ENCODE measurements at regions not wholly inside any gene's neighbourhood (a gene's known extent, or its start where the extent isn't known, plus 50 kb on each side); places are given as distances from the start of the nearest gene placed in this dataset.

DNA sequence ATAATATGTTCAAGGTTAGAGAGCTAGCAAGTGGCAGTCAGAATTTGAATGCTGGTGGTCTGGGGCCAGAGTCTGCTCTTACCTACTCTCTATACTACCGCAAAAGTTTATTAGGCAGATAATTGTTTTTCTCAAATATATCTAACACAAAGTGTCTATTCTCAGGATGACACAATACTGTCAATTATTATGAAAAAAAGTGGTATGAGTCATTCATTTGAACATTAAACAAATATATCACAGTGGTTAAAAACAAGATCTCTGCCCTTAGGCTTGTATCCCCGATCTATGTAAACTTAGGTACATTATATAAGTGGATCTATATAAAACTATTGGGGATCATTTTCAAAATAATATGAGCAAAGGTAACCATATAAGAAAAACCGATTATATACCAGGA lies 354.9 kb downstream of the CETN3 start:
- DNase-seq (no peak), ATAC-seq (ENCODE audit: insufficient read depth, low FRiP score) (no peak)
- H3K4me3 ChIP-seq = no peak overlapping the region

DNA sequence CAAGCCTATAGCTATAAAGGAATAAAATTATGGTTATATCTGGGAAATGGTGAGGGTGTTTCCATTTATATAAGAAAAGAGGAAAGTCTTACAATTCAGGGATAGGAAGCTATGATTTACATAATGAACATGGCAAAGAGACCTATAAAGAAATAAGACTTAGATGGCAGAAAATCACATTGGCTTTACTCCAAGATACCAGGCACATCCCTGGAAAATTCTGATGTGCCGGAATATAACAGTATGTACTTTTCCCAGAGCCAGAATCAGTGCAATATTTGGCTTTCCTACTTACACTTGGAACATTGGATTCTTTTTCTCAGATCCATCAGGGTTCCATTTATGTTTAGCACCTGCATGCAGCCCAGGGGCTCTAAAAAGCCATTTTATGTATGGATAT lies 357.8 kb downstream of the CETN3 start:
- H3K4me1 ChIP-seq (ENCODE audit: control insufficient read depth in 5 of 5, insufficient read depth in 5 of 5, low read length in 5 of 5) = no peaks in the 10 kb centered on the region
- ATAC-seq (ENCODE audit: insufficient read depth, low FRiP score) = no peak
- DNase-seq = no peak
- 81 to 97% methylated on average over 1 of the region's 1 CpG for WGBS, 2 donors
- no peak for TF ChIP-seq CTCF (IDR thresholded peaks at IDR 0.05; ENCODE audit: control extremely low read depth, extremely low read depth)
- H3K36me3 ChIP-seq (ENCODE audit: control insufficient read depth in 4 of 4, insufficient read depth in 4 of 4, low read length in 4 of 4) = no peaks in the 10 kb centered on the region
- H3K4me3 ChIP-seq = no peak overlapping the region
- no peaks in the 10 kb centered on the region for H3K9me3 ChIP-seq (ENCODE audit: control insufficient read depth in 4 of 4, insufficient read depth in 3 of 4, low read length in 3 of 4)
- H3K27ac ChIP-seq (ENCODE audit: low read depth in 1 of 2, low read length in 1 of 2) = no peak overlapping the region
- no peak overlapping the region for H3K9ac ChIP-seq (ENCODE audit: insufficient read depth in 1 of 2, low read length in 2 of 2)
- H3K27me3 ChIP-seq (ENCODE audit: control insufficient read depth in 3 of 3, insufficient read depth in 3 of 3, low read length in 2 of 3) = no peaks in the 10 kb centered on the region

More for the DNA sequence above, 354.9 kb downstream of the CETN3 start:
- Histone ChIP-seq H3K4me1 (ENCODE audit: control insufficient read depth in 5 of 5, insufficient read depth in 5 of 5, low read length in 5 of 5) (no peaks in the 10 kb centered on the region), H3K27me3 (ENCODE audit: control insufficient read depth in 3 of 3, insufficient read depth in 3 of 3, low read length in 2 of 3) (no peaks in the 10 kb centered on the region), H3K36me3 (ENCODE audit: control insufficient read depth in 4 of 4, insufficient read depth in 4 of 4, low read length in 4 of 4) (no peaks in the 10 kb centered on the region), H3K9me3 (ENCODE audit: control insufficient read depth in 4 of 4, insufficient read depth in 3 of 4, low read length in 3 of 4) (no peaks in the 10 kb centered on the region), H3K27ac (ENCODE audit: low read depth in 1 of 2, low read length in 1 of 2) (no peak overlapping the region), H3K9ac (ENCODE audit: insufficient read depth in 1 of 2, low read length in 2 of 2) (no peak overlapping the region)
- WGBS, 2 donors = 82 to 87% methylated on average over 3 of the region's 3 CpGs
- no peak for TF ChIP-seq CTCF (IDR thresholded peaks at IDR 0.05; ENCODE audit: control extremely low read depth, extremely low read depth)

DNA sequence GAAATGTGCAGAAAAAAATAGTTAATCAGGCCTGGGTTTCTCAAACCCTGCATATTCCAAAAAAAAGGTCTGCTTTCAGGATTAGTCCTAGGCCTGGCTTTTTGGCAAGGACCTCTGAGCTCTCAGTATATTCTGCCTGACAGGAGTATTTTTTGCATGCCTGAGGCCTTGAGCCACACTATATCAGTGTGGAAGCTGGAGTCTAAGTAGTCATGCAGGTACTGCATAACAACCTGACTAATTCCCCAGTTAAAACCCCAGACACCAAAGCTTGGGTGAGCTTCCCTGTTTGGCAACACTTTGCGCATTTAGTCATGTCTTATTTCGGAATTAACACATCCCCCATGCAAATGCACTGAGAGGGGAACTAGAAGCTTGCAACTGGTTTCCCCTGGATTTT lies 359.5 kb downstream of the CETN3 start:
- no peak for ATAC-seq (ENCODE audit: insufficient read depth, low FRiP score)
- WGBS, 2 donors = 85 to 94% methylated on average over 2 of the region's 2 CpGs

More for the DNA sequence above, 359.5 kb downstream of the CETN3 start:
- H3K4me3 ChIP-seq = no peak overlapping the region
- no peaks in the 10 kb centered on the region for H3K27me3 ChIP-seq (ENCODE audit: control insufficient read depth in 3 of 3, insufficient read depth in 3 of 3, low read length in 2 of 3)
- no peak for TF ChIP-seq CTCF (IDR thresholded peaks at IDR 0.05; ENCODE audit: control extremely low read depth, extremely low read depth)
- DNase-seq = no peak
- H3K9me3 ChIP-seq (ENCODE audit: control insufficient read depth in 4 of 4, insufficient read depth in 3 of 4, low read length in 3 of 4) = peaks cover 0 to 3% (median 1%) of the 10 kb centered on the region in 4 donors
- no peaks in the 10 kb centered on the region for H3K36me3 ChIP-seq (ENCODE audit: control insufficient read depth in 4 of 4, insufficient read depth in 4 of 4, low read length in 4 of 4)
- no peak overlapping the region for H3K9ac ChIP-seq (ENCODE audit: insufficient read depth in 1 of 2, low read length in 2 of 2)
- no peak overlapping the region for H3K27ac ChIP-seq (ENCODE audit: low read depth in 1 of 2, low read length in 1 of 2)
- H3K4me1 ChIP-seq (ENCODE audit: control insufficient read depth in 5 of 5, insufficient read depth in 5 of 5, low read length in 5 of 5) = no peaks in the 10 kb centered on the region

Data from lung (tissue), 11 donors.